Neural cell (in vitro differentiated cells): ENCODE measurements at regions not wholly inside any gene's neighbourhood (a gene's known extent, or its start where the extent isn't known, plus 50 kb on each side); places are given as distances from the start of the nearest gene placed in this dataset.

Source experiments
- H2AFZ ChIP-seq: fragments of 200-600, 300-800 bp; sonication (generic), shearing (Covaris generic); 2 replicates; pipeline ENCODE4 v1.6.0; 2014; ENCODE audit warnings: low read depth, mild to moderate bottlenecking, antibody characterized with exemption, low read length, moderate library complexity
- H3F3A ChIP-seq: fragments of 200-600 bp; shearing (Covaris generic); 2 replicates; pipeline ENCODE4 v1.6.1; 2016; ENCODE audit warnings: mild to moderate bottlenecking, moderate library complexity, mixed read lengths, antibody characterized with exemption, low read length; ENCODE audit not compliant: insufficient read depth, poor library complexity, severe bottlenecking
- H3K27ac ChIP-seq: fragments of 200-600, 300-800 bp; sonication (generic), shearing (Covaris generic); 2 replicates; pipeline ENCODE4 v1.5.1; 2014; ENCODE audit warnings: mild to moderate bottlenecking, low read length, moderate library complexity
- H3K27me3 ChIP-seq: fragments of 300-800, 200-600 bp; sonication (generic), shearing (Covaris generic); 2 replicates; pipeline ENCODE4 v1.6.0; 2014; ENCODE audit warnings: mild to moderate bottlenecking, low read depth, low read length, moderate library complexity; ENCODE audit not compliant: insufficient read depth
- H3K36me3 ChIP-seq: fragments of 300-800, 200-600 bp; sonication (generic), shearing (Covaris generic); 2 replicates; pipeline ENCODE4 v1.5.1; 2014; ENCODE audit warnings: mild to moderate bottlenecking, antibody characterized with exemption, low read length, moderate library complexity; ENCODE audit not compliant: insufficient read depth
- H3K4me2 ChIP-seq: fragments of 300-800, 200-600 bp; sonication (generic), shearing (Covaris generic); 2 replicates; pipeline ENCODE4 v1.6.0; 2014; ENCODE audit warnings: mild to moderate bottlenecking, low read length
- H3K4me3 ChIP-seq: fragments of 300-800, 200-600 bp; sonication (generic), shearing (Covaris generic); 2 replicates; pipeline ENCODE4 v1.5.1; 2014; ENCODE audit warnings: mild to moderate bottlenecking, low read length, moderate library complexity
- H3K79me2 ChIP-seq: fragments of 200-600 bp; shearing (Covaris generic); replicated peaks from 2 replicates; pipeline ENCODE4 v1.6.0; 2014; ENCODE audit warnings: mild to moderate bottlenecking, low read length, moderate library complexity; ENCODE audit not compliant: insufficient read depth
- H3K9ac ChIP-seq: fragments of 300-800, 200-600 bp; sonication (generic), shearing (Covaris generic); 2 replicates; pipeline ENCODE4 v1.6.1; 2016; ENCODE audit warnings: mild to moderate bottlenecking, low read length, mixed read lengths
- H3K9me2 ChIP-seq: fragments of 200-600 bp; shearing (Covaris generic); 2 replicates; pipeline ENCODE4 v1.6.1; 2016; ENCODE audit warnings: mild to moderate bottlenecking, low read length, mixed read lengths; ENCODE audit not compliant: insufficient read depth
- H3K9me3 ChIP-seq: fragments of 200-600, 300-800 bp; sonication (generic), shearing (Covaris generic); 2 replicates; pipeline ENCODE4 v1.6.1; 2016; ENCODE audit warnings: mild to moderate bottlenecking, mixed run types, low read length, moderate library complexity, mixed read lengths
- H4K20me1 ChIP-seq: fragments of 200-600 bp; shearing (Covaris generic); 2 replicates; pipeline ENCODE4 v1.6.1; 2016; ENCODE audit warnings: mild to moderate bottlenecking, mixed run types; ENCODE audit not compliant: insufficient read depth
- EP300 ChIP-seq: fragments of 450-650 bp; conservative IDR thresholded peaks from 2 replicates; pipeline ENCODE4 v1.6.1; 2014; ENCODE audit warnings: antibody characterized with exemption, mild to moderate bottlenecking, moderate library complexity; ENCODE audit not compliant: poor library complexity, severe bottlenecking
- EZH2 ChIP-seq: fragments of 200-600, 300-800 bp; shearing (Covaris generic), sonication (generic); IDR thresholded peaks from 2 replicates; pipeline ENCODE4 v1.6.1; 2014; ENCODE audit warnings: antibody characterized with exemption, low read length, borderline replicate concordance, mild to moderate bottlenecking; ENCODE audit not compliant: insufficient read depth, poor library complexity, severe bottlenecking
- MXI1 ChIP-seq: fragments of 450-650 bp; conservative IDR thresholded peaks from 2 replicates; pipeline ENCODE4 v1.6.1; 2014; ENCODE audit warnings: antibody characterized with exemption, mild to moderate bottlenecking; ENCODE audit not compliant: poor library complexity, severe bottlenecking
- POLR2AphosphoS5 ChIP-seq: IDR thresholded peaks from 2 replicates; pipeline ENCODE4 v1.6.1; 2012
- RAD21 ChIP-seq: fragments of 450-650 bp; conservative IDR thresholded peaks from 2 replicates; pipeline ENCODE4 v1.6.1; 2014; ENCODE audit warnings: antibody characterized with exemption, mild to moderate bottlenecking, moderate library complexity
- SMC3 ChIP-seq: fragments of 450-650 bp; conservative IDR thresholded peaks from 2 replicates; pipeline ENCODE4 v1.6.1; 2014; ENCODE audit warnings: antibody characterized with exemption, mild to moderate bottlenecking, moderate library complexity; ENCODE audit not compliant: poor library complexity
- TAF1 ChIP-seq: IDR thresholded peaks from 2 replicates; pipeline ENCODE4 v1.6.1; 2012; ENCODE audit warnings: low read depth
- TF ChIP-seq, protein P1 (sequence below): IDR thresholded peaks from 2 replicates; pipeline ENCODE4 v1.6.1; 2012; ENCODE audit warnings: borderline replicate concordance
- TF ChIP-seq, protein P2 (sequence below): fragments of 450-650 bp; IDR thresholded peaks from 2 replicates; pipeline ENCODE4 v1.5.1; 2014; ENCODE audit warnings: antibody characterized with exemption, mild to moderate bottlenecking, moderate library complexity; ENCODE audit not compliant: poor library complexity, severe bottlenecking

DNA sequence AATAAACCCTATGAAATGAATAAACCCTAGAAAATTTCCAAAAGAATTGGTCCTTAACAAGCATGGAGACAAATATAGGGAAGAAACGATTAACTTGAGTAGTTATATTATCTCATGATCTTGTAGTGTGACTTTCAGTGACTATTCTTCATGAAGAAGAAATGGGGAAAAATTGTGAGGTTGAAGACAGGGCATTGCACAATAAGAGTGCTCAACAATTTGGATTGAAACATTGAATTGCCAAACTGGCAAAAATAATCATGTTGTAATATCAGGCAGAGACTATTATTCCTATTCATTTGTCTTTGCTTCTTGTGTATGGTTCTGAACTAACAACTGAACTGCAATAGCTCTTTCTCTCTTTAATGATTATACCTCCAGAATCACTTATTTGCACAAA is 605.1 kb downstream of the PCDH7 start:
- peak overlapping the region; percentile 44 for H3K4me2 ChIP-seq
- no peak overlapping the region for H3K9ac ChIP-seq
- H3K36me3 ChIP-seq: no peaks in the 10 kb centered on the region
- H3K27ac ChIP-seq: peak overlapping the region; percentile 29
- no peaks in the 10 kb centered on the region for H3K9me2 ChIP-seq
- no peaks in the 10 kb centered on the region for H3K79me2 ChIP-seq
- H2AFZ ChIP-seq: no peak overlapping the region
- no peaks in the 10 kb centered on the region for H3K27me3 ChIP-seq
- H3K9me3 ChIP-seq: no peaks in the 10 kb centered on the region
- H3F3A ChIP-seq: no peaks in the 10 kb centered on the region
- TF ChIP-seq MXI1: no peak
- TF ChIP-seq EZH2: no peak
- no peak for TF ChIP-seq RAD21
- TF ChIP-seq, protein P1, sequence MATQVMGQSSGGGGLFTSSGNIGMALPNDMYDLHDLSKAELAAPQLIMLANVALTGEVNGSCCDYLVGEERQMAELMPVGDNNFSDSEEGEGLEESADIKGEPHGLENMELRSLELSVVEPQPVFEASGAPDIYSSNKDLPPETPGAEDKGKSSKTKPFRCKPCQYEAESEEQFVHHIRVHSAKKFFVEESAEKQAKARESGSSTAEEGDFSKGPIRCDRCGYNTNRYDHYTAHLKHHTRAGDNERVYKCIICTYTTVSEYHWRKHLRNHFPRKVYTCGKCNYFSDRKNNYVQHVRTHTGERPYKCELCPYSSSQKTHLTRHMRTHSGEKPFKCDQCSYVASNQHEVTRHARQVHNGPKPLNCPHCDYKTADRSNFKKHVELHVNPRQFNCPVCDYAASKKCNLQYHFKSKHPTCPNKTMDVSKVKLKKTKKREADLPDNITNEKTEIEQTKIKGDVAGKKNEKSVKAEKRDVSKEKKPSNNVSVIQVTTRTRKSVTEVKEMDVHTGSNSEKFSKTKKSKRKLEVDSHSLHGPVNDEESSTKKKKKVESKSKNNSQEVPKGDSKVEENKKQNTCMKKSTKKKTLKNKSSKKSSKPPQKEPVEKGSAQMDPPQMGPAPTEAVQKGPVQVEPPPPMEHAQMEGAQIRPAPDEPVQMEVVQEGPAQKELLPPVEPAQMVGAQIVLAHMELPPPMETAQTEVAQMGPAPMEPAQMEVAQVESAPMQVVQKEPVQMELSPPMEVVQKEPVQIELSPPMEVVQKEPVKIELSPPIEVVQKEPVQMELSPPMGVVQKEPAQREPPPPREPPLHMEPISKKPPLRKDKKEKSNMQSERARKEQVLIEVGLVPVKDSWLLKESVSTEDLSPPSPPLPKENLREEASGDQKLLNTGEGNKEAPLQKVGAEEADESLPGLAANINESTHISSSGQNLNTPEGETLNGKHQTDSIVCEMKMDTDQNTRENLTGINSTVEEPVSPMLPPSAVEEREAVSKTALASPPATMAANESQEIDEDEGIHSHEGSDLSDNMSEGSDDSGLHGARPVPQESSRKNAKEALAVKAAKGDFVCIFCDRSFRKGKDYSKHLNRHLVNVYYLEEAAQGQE: no peak
- TF ChIP-seq, protein P2, sequence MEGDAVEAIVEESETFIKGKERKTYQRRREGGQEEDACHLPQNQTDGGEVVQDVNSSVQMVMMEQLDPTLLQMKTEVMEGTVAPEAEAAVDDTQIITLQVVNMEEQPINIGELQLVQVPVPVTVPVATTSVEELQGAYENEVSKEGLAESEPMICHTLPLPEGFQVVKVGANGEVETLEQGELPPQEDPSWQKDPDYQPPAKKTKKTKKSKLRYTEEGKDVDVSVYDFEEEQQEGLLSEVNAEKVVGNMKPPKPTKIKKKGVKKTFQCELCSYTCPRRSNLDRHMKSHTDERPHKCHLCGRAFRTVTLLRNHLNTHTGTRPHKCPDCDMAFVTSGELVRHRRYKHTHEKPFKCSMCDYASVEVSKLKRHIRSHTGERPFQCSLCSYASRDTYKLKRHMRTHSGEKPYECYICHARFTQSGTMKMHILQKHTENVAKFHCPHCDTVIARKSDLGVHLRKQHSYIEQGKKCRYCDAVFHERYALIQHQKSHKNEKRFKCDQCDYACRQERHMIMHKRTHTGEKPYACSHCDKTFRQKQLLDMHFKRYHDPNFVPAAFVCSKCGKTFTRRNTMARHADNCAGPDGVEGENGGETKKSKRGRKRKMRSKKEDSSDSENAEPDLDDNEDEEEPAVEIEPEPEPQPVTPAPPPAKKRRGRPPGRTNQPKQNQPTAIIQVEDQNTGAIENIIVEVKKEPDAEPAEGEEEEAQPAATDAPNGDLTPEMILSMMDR: no peak
- TF ChIP-seq TAF1: no peak
- no peak for TF ChIP-seq SMC3
- no peak for TF ChIP-seq EP300
- H3K4me3 ChIP-seq: no peak overlapping the region
- H4K20me1 ChIP-seq: no peaks in the 10 kb centered on the region

DNA sequence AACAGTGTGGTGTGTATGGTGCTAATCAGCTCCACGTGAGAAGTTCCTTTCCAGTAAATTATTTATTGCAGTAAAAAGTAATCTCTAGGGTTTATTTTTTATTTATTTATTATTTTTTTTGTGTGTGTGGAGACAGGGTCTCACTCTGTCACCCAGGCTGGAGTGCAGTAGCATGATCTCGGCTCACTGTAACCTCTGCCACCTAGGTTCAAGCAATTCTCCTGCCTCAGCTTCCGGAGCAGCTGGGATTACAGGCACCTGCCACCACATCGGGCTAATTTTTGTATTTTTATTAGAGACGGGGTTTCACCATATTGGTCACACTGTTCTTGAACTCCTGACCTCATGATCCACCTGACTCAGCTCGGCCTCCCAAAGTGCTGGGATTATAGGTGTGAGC is 606.9 kb downstream of the PCDH7 start:
- H3K4me3 ChIP-seq: no peak overlapping the region
- TF ChIP-seq, protein P1: no peak
- no peak for TF ChIP-seq RAD21
- no peak for TF ChIP-seq EZH2
- no peak for TF ChIP-seq EP300
- TF ChIP-seq POLR2AphosphoS5: no peak
- TF ChIP-seq, protein P2: no peak
- no peaks in the 10 kb centered on the region for H3F3A ChIP-seq
- H3K36me3 ChIP-seq: no peaks in the 10 kb centered on the region
- H4K20me1 ChIP-seq: no peaks in the 10 kb centered on the region
- no peaks in the 10 kb centered on the region for H3K9me2 ChIP-seq
- H3K4me2 ChIP-seq: no peak overlapping the region
- no peaks in the 10 kb centered on the region for H3K9me3 ChIP-seq
- no peak overlapping the region for H3K9ac ChIP-seq
- no peaks in the 10 kb centered on the region for H3K79me2 ChIP-seq
- no peak overlapping the region for H3K27ac ChIP-seq
- no peak overlapping the region for H2AFZ ChIP-seq
- no peaks in the 10 kb centered on the region for H3K27me3 ChIP-seq
